Parathyroid adenoma (tissue), 2 donors: ENCODE measurements at regions not wholly inside any gene's neighbourhood (a gene's known extent, or its start where the extent isn't known, plus 50 kb on each side); places are given as distances from the start of the nearest gene placed in this dataset.
A peak's percentile ranks its signal among the peaks of the same experiment; 100 is the strongest.
"Not testable (repeated sequence)": the region's sequence is repeated elsewhere in the genome, so short reads cannot be mapped to it uniquely, and the experiment has no call there.

Experiments
- H2AFZ ChIP-seq: fragments of 300-600 bp; sonication (generic); one replicate; pipeline ENCODE4 v1.7.0; 2017; ENCODE audit warnings: antibody characterized with exemption, mild to moderate bottlenecking
- H3K27ac ChIP-seq: fragments of 300-600 bp; sonication (generic); one replicate; pipeline ENCODE4 v1.7.0; 2017
- H3K27me3 ChIP-seq: fragments of 300-600 bp; sonication (generic); one replicate; pipeline ENCODE4 v1.7.0; 2017; ENCODE audit warnings: low read length; ENCODE audit not compliant: control insufficient read depth, insufficient read depth
- H3K36me3 ChIP-seq: fragments of 300-600 bp; sonication (generic); one replicate; pipeline ENCODE4 v1.7.0; 2017; ENCODE audit warnings: low read length; ENCODE audit not compliant: control insufficient read depth, insufficient read depth
- H3K4me1 ChIP-seq: fragments of 300-600 bp; sonication (generic); one replicate; pipeline ENCODE4 v1.7.0; 2017; ENCODE audit warnings: control low read depth
- H3K4me2 ChIP-seq: fragments of 300-600 bp; sonication (generic); one replicate; pipeline ENCODE4 v1.7.0; 2017; ENCODE audit warnings: low read length
- H3K4me3 ChIP-seq: fragments of 300-600 bp; sonication (generic); one replicate; pipeline ENCODE4 v1.7.0; 2017; ENCODE audit warnings: low read depth, low read length
- H3K79me2 ChIP-seq: fragments of 300-600 bp; sonication (generic); one replicate; pipeline ENCODE4 v1.7.0; 2017; ENCODE audit warnings: control low read depth
- H3K9ac ChIP-seq: fragments of 300-600 bp; sonication (generic); one replicate; pipeline ENCODE4 v1.7.0; 2017; ENCODE audit warnings: mild to moderate bottlenecking
- H3K9me3 ChIP-seq: fragments of 300-600 bp; sonication (generic); one replicate; pipeline ENCODE4 v1.7.0; 2017; ENCODE audit warnings: low read length; ENCODE audit not compliant: control insufficient read depth
- TF ChIP-seq, protein P1 (sequence below): fragments of 300-600 bp; sonication (generic); IDR thresholded peaks from one replicate; pipeline ENCODE4 v1.7.0; 2017; ENCODE audit warnings: antibody characterized with exemption, mild to moderate bottlenecking
- donor health status: primary hyperparathyroidism.

DNA sequence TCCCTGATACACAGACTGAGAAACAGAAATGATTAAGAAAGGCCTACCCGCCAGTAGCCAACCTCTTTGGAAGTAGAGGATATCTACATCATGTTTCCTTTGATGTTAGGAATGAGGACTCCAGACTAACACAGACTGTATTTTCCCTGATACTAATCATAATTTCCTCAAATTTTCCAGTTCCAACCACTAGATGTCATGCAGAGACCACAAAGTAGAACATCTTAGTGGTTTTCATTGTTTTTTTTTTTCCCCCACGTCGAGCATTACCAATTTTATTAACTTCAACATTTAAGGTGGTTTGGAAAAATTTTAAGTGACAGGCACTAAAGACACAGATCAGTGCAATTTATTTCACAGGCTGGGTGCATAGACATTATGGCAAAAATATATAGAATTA, 303.6 kb downstream of the ANKRD30BL start:
- not testable (repeated sequence) for H3K9me3 ChIP-seq, H3K27me3 ChIP-seq, H3K79me2 ChIP-seq, H3K27ac ChIP-seq, H2AFZ ChIP-seq, H3K4me2 ChIP-seq, H3K4me3 ChIP-seq, H3K4me1 ChIP-seq, H3K36me3 ChIP-seq, H3K9ac ChIP-seq
- TF ChIP-seq, protein P1, sequence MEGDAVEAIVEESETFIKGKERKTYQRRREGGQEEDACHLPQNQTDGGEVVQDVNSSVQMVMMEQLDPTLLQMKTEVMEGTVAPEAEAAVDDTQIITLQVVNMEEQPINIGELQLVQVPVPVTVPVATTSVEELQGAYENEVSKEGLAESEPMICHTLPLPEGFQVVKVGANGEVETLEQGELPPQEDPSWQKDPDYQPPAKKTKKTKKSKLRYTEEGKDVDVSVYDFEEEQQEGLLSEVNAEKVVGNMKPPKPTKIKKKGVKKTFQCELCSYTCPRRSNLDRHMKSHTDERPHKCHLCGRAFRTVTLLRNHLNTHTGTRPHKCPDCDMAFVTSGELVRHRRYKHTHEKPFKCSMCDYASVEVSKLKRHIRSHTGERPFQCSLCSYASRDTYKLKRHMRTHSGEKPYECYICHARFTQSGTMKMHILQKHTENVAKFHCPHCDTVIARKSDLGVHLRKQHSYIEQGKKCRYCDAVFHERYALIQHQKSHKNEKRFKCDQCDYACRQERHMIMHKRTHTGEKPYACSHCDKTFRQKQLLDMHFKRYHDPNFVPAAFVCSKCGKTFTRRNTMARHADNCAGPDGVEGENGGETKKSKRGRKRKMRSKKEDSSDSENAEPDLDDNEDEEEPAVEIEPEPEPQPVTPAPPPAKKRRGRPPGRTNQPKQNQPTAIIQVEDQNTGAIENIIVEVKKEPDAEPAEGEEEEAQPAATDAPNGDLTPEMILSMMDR = peak; percentile 38
